ENCODE measurements at regions not wholly inside any gene's neighbourhood (a gene's known extent, or its start where the extent isn't known, plus 50 kb on each side); places are given as distances from the start of the nearest gene placed in this dataset.
"Not testable (repeated sequence)": the region's sequence is repeated elsewhere in the genome, so short reads cannot be mapped to it uniquely, and the experiment has no call there.

DNA sequence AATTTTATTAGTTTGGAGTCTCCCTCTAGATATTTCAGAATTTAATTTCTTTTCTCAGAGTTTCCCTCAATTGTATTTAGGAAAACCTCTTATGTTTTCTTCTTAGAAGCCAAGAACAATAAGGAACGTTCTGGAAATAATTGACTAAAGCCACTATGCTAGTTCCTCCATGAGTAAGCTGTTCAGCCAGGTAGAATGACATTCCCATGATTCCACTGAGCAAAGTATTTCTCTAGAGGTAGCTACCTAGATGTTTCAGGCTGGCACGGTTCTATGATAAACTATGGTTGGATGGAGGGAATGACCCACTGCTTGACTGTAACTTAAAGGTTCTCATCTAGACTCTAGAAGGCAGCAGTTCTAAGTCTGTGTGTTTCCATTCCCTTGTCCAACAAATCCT is 62.4 kb downstream of the CLDN17 start:
- no peak for DNase-seq (ENCODE audit: low read depth, low spot score)

- no peak for DNase-seq (ENCODE audit: low read depth, low spot score)
Observed at GRCh38 chr21:30102871-30103270, 63.7 kb downstream of the CLDN17 start.

DNA sequence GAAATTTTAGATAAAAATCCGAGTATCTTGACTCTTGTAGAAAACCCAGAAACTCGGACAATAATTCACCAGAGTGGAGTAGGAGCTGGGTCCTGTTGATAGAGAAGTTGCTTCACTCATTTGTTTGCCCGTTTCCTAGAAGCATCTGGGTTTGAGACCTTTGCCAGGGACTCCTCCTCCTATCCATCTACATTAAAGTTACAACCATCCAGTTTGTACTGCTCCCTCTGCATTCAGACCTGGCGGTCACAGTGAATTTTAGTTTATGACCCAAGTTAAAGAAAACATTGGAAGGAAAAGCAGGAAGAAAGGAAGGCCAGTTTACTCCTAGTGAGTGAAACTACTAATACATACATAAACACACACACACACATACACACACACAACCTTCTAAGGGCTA is 64.6 kb downstream of the CLDN17 start:
- DNase-seq (ENCODE audit: low read depth, low spot score): no peak

DNA sequence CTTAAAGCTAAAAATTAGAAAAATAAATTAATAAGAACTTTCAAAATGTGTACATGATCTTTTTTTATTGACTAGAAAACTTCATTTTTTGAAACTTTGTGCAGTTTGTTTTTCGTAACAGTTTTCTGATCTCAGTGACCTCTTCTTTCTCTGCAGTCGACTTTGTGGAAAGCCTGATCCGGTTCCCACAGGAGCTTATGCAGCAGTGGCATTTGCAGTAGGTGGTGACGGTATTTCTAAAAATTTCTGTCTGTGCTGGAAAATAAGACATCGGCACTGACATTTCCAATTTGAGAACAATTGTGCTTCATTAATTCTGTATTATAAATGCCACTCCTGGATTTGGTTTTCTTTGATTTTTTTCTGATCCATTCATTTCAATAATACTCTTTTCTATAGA is 68.8 kb downstream of the CLDN17 start:
- DNase-seq (ENCODE audit: low read depth, low spot score): no peak

- peak; percentile 45 for DNase-seq (ENCODE audit: low read depth, low spot score)
Observed at GRCh38 chr21:30083225-30083945, 83.2 kb downstream of the CLDN17 start.

GRCh38 chr21:30081506-30081905 is 85.1 kb downstream of the CLDN17 start:
- no peak for DNase-seq (ENCODE audit: low read depth, low spot score)

- DNase-seq (ENCODE audit: low read depth, low spot score): peak; percentile 50
Observed at GRCh38 chr21:30072496-30072895, 94.1 kb downstream of the CLDN17 start.

- DNase-seq (ENCODE audit: low read depth, low spot score): no peak
Observed at GRCh38 chr21:30058928-30059327, 107.7 kb downstream of the CLDN17 start.

- DNase-seq (ENCODE audit: low read depth, low spot score): no peak
Observed at GRCh38 chr21:30057108-30057507, 109.5 kb downstream of the CLDN17 start.

GRCh38 chr21:30048570-30048969 is 108.8 kb upstream of the GRIK1 start:
- DNase-seq (ENCODE audit: low read depth, low spot score): no peak

DNA sequence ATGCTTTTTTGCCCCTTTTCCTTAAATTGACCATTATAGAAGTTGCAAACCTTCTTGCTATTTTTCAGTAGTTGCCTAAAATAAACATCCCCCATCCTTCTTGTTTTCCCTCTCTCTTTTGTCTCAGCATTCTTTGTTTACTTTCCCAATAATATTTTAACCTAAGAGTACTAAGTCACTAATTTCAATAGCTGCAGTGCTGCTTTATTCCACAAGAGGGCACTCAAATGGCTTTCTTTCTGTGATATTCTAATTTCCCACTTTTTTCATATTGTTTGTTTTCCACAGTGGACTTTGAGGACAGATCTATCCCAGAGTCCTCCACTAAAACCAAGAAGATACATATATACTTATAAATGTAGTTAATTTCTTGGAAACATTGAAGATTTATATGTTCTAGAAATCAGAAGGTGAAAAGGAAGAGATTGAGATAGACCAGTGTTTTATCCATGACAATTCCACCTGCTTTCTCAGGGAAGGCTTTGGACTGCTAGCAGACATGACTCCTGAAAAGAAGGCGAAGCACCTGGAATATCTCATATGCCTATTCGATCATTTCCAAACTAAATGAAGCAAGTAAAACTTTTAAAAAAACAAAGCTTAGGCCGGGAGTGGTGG is 104.8 kb upstream of the GRIK1 start:
- no peak for DNase-seq (ENCODE audit: low read depth, low spot score)

DNA sequence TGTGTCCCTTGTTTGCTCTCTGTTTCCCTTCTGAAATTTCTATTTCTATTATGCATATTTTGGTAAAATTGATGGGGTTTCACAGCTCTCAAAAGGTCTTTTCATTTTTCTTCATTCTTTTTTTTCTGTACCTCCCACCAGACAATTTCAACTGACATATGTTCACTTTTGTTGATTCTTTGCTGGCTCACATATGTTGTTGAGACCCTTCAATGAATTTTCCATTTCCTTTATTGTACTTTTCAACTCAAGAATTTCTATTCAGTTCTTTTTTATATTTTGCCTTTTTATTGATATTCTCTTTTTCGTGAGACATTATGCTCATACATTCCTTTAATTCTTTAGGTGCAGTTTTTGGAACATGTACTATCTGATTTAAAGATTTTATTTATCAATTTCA is 102.6 kb upstream of the GRIK1 start:
- no peak for DNase-seq (ENCODE audit: low read depth, low spot score)

- DNase-seq (ENCODE audit: low read depth, low spot score): no peak
Observed at GRCh38 chr21:30033441-30033840, 93.6 kb upstream of the GRIK1 start.

DNA sequence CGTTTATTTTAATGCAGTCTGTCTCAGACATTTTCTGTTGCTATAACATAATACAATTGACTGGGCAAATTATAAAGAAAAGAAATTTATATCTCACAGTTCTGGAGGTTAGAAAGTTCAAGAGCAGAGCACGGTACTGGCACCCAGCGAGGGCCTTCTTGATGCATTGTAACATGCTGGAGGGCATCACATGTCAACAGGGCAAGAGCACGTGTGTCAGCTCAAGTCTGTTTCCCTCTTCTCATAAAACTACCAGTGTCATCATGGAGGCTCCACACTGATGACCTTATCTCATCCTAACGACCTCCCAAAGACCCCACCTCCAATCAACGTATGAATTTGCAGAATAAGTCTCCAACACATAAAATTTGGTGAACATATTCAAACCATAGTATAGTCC is 90.6 kb upstream of the GRIK1 start:
- DNase-seq (ENCODE audit: low read depth, low spot score): no peak

DNA sequence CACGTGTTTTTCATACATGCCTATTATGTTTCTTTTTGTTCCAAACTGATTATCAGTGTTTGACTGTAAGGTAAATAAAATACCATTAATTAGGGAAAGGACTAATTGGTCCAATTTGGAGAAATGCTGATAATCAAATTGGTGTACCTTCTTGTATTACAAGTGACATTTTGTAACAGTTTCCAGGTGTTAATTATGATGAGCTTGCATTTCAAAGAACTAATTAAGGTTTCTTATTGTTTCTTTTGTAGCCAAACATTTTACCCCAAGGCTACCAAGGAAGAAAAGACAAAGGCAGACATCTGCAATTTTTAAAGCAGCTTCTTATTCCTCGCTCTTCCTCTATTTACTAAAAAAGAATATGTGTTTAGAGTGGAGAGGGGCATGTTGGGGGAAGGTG is 88.7 kb upstream of the GRIK1 start:
- DNase-seq (ENCODE audit: low read depth, low spot score): no peak

GRCh38 chr21:30027986-30028385 is 88.2 kb upstream of the GRIK1 start:
- DNase-seq (ENCODE audit: low read depth, low spot score): no peak

- not testable (repeated sequence) for DNase-seq (ENCODE audit: low read depth, low spot score)
Observed at GRCh38 chr21:30023056-30023455, 83.3 kb upstream of the GRIK1 start.

DNA sequence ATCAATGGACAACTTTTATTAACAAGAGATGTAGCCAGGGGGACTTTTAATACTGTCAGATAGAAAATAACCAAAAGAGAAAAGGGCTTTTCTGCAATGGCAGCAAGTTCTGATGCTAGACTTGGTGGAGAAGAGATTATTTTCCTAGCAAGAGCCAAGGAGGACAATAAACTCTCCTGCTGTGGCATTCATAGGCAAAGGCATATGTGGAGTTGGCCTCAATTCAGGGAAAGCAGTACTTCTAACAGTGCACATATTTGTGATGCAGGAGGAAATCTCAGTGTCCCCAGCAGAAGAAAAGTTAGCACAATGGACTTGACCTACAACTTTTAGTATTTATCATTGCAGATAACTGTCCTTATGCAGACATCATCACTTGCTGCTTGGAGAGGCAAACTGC is 75.1 kb upstream of the GRIK1 start:
- peak; percentile 12 for DNase-seq (ENCODE audit: low read depth, low spot score)

- no peak for DNase-seq (ENCODE audit: low read depth, low spot score)
Observed at GRCh38 chr21:29991624-29992023, 51.8 kb upstream of the GRIK1 start.

- no peak for DNase-seq (ENCODE audit: low read depth, low spot score)
Observed at GRCh38 chr21:29989634-29990234, 49.9 kb upstream of the GRIK1 start.
